Stimulated activated naive B cell treated with anti-CD40 and anti-IgM and Interleukin-4, amounts not matched to agents 10 μg/mL and 1 μg/mL and 100 μg/mL, for 72 hours (primary cell): ENCODE measurements at regions not wholly inside any gene's neighbourhood (a gene's known extent, or its start where the extent isn't known, plus 50 kb on each side); places are given as distances from the start of the nearest gene placed in this dataset.

ENCODE experiments used
- ATAC-seq, 2 donors: fragments of 150-1000 bp; cut with Tn5 transposase; replicated peaks; 2 replicates each; pipeline ENCODE4 v1.10.0; 2021; ENCODE audit warnings: moderate library complexity in 1 of 2
- DNase-seq: peaks from one replicate; pipeline ENCODE4 v3.0.0; 2021
- H3K27ac Mint-ChIP-seq: one replicate; pipeline ENCODE4 v1.8.0; 2022; ENCODE audit warnings: mild to moderate bottlenecking, mixed read lengths
- H3K27me3 Mint-ChIP-seq, 2 donors: one replicate each; pipeline ENCODE4 v1.8.0; 2022; ENCODE audit warnings: mixed read lengths in 2 of 2
- H3K36me3 Mint-ChIP-seq, 2 donors: one replicate each; pipeline ENCODE4 v1.8.0; 2022; ENCODE audit warnings: mixed read lengths in 2 of 2, mild to moderate bottlenecking in 1 of 2
- H3K4me1 Mint-ChIP-seq, 2 donors: one replicate each; pipeline ENCODE4 v1.8.0; 2022; ENCODE audit warnings: mixed read lengths in 2 of 2, mild to moderate bottlenecking in 1 of 2
- H3K4me3 Mint-ChIP-seq, 2 donors: one replicate each; pipeline ENCODE4 v1.8.0; 2022; ENCODE audit warnings: mild to moderate bottlenecking in 2 of 2, mixed read lengths in 2 of 2, moderate library complexity in 1 of 2
- H3K9me3 Mint-ChIP-seq, 2 donors: one replicate each; pipeline ENCODE4 v1.8.0; 2022; ENCODE audit warnings: mixed read lengths in 2 of 2, mild to moderate bottlenecking in 1 of 2

DNA sequence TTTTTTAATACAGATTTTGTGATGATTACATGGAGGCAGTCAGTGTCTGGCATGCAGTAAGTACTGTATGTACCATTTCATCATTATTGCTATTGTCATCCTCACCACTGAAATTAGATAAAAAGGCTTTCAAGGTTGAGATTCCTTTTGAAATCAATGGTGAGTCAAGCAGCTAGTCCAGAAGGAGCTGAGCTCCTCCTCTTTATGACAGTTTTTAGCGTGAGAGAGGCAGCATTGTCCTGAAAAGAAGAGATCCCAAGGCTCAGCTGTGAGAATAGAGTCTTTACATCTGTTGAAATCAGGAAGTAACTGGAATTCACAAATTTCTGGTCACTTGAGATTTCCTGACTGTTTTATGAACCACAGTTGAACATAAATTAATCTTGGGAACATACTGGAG is 161.9 kb downstream of the PAX1 start:
- H3K9me3 Mint-ChIP-seq = peaks cover 0 to 4% of the 10 kb centered on the region in 2 donors
- H3K4me1 Mint-ChIP-seq = no peaks in the 10 kb centered on the region
- H3K4me3 Mint-ChIP-seq = no peak overlapping the region
- H3K27me3 Mint-ChIP-seq = no peaks in the 10 kb centered on the region
- no peaks in the 10 kb centered on the region for H3K36me3 Mint-ChIP-seq
- ATAC-seq = no peak
- no peak for DNase-seq
- H3K27ac Mint-ChIP-seq = no peak overlapping the region

- DNase-seq (no peak), ATAC-seq (no peak)
- no peaks in the 10 kb centered on the region for H3K36me3 Mint-ChIP-seq
- peaks cover 9 to 13% of the 10 kb centered on the region in 2 donors for H3K9me3 Mint-ChIP-seq
- no peak overlapping the region for H3K4me3 Mint-ChIP-seq
- H3K27ac Mint-ChIP-seq = no peak overlapping the region
- no peaks in the 10 kb centered on the region for H3K27me3 Mint-ChIP-seq
- no peaks in the 10 kb centered on the region for H3K4me1 Mint-ChIP-seq
Measured at GRCh38 chr20:21862956-21863355, 157.5 kb downstream of the PAX1 start.

DNA sequence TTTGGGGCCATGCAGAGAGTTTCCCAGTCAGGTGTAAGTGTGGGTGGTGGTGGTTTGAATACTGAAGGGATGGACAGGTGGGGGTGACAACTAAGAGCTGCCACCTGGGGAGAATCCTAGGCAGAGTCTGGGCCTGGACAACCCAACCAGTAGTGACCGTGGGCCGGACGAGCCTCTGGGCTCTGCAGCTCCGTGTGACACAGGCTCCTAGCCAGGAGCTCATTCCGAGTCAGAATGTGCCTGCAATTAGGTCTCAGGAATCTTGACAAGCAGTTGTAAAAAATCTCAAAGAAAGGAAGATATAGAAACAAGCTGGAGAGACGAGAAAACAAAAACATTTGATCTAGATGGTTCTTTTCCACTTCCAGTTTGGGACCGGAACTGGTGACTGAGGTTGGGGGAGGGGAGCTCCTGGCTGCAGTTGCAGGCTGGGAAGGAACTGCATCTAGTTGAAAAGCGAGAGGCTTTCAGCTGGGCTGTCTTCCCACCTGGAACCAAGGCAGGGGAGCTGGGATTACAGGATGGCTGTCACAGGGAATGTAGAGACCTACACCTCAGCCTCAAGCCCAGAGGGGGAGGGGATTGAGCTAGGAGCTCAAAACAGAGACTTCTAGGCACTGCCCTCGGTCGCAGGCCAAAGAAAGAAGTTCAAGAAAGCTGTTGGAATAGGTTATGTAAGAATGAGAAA is 156.9 kb downstream of the PAX1 start:
- Mint-ChIP-seq H3K27me3 (no peaks in the 10 kb centered on the region), H3K27ac (no peak overlapping the region), H3K36me3 (no peaks in the 10 kb centered on the region), H3K9me3 (peaks cover 9 to 13% of the 10 kb centered on the region in 2 donors), H3K4me3 (no peak overlapping the region), H3K4me1 (no peaks in the 10 kb centered on the region)
- ATAC-seq = no peak
- no peak for DNase-seq

GRCh38 chr20:21840991-21841390 is 135.5 kb downstream of the PAX1 start:
- Mint-ChIP-seq H3K4me3 (no peak overlapping the region), H3K27ac (no peak overlapping the region), H3K4me1 (no peaks in the 10 kb centered on the region), H3K27me3 (no peaks in the 10 kb centered on the region), H3K9me3 (peaks cover 7 to 8% of the 10 kb centered on the region in 2 donors), H3K36me3 (no peaks in the 10 kb centered on the region)
- ATAC-seq (no peak), DNase-seq (no peak)

GRCh38 chr20:21839982-21840381 is 134.5 kb downstream of the PAX1 start:
- Mint-ChIP-seq H3K9me3 (peaks cover 6% of the 10 kb centered on the region in 2 donors), H3K36me3 (no peaks in the 10 kb centered on the region), H3K4me1 (no peaks in the 10 kb centered on the region), H3K4me3 (no peak overlapping the region), H3K27me3 (no peaks in the 10 kb centered on the region), H3K27ac (no peak overlapping the region)
- DNase-seq (no peak), ATAC-seq (no peak)

GRCh38 chr20:21836346-21836745 is 130.9 kb downstream of the PAX1 start:
- peaks cover 0 to 1% of the 10 kb centered on the region in 2 donors for H3K9me3 Mint-ChIP-seq
- DNase-seq (no peak), ATAC-seq (no peak)
- no peaks in the 10 kb centered on the region for H3K27me3 Mint-ChIP-seq
- no peaks in the 10 kb centered on the region for H3K4me1 Mint-ChIP-seq
- no peak overlapping the region for H3K4me3 Mint-ChIP-seq
- H3K27ac Mint-ChIP-seq = no peak overlapping the region
- H3K36me3 Mint-ChIP-seq = no peaks in the 10 kb centered on the region

- Mint-ChIP-seq H3K4me3 (no peak overlapping the region), H3K27ac (no peak overlapping the region), H3K27me3 (no peaks in the 10 kb centered on the region), H3K9me3 (no peaks in the 10 kb centered on the region), H3K4me1 (no peaks in the 10 kb centered on the region), H3K36me3 (no peaks in the 10 kb centered on the region)
- DNase-seq (no peak), ATAC-seq (no peak)
Measured at GRCh38 chr20:21835042-21835441, 129.6 kb downstream of the PAX1 start.

GRCh38 chr20:21832442-21833385 is 127.2 kb downstream of the PAX1 start:
- no peaks in the 10 kb centered on the region for H3K4me1 Mint-ChIP-seq
- no peaks in the 10 kb centered on the region for H3K36me3 Mint-ChIP-seq
- peaks cover 5% of the 10 kb centered on the region in 2 donors for H3K27me3 Mint-ChIP-seq
- ATAC-seq (no peak), DNase-seq (no peak)
- H3K9me3 Mint-ChIP-seq = no peaks in the 10 kb centered on the region
- H3K27ac Mint-ChIP-seq = no peak overlapping the region
- H3K4me3 Mint-ChIP-seq = no peak overlapping the region

GRCh38 chr20:21826976-21827375 is 121.5 kb downstream of the PAX1 start:
- Mint-ChIP-seq H3K4me1 (no peaks in the 10 kb centered on the region), H3K27ac (no peak overlapping the region), H3K4me3 (no peak overlapping the region), H3K27me3 (peaks cover 5 to 6% of the 10 kb centered on the region in 2 donors), H3K36me3 (no peaks in the 10 kb centered on the region), H3K9me3 (peaks cover 1 to 3% of the 10 kb centered on the region in 2 donors)
- ATAC-seq = no peak
- DNase-seq = no peak

DNA sequence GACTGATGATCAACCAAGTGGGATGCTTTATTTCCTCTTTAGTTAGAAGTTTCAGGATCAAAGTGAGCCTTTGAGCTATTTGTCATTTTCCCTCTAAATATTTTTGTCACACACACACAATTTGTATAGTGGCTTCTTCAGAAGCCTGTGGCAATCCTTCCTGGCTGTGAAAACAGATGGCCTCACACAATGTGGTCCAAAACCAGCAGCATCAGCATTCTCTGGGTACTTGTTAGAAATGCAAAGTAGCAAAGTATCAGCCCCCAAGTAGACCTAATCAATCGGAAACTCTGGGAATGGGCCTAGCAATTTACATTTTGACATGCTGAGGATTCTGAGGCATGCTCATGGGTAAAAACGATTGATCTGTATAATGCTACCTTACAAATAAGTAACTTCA is 115.9 kb downstream of the PAX1 start:
- no peak for ATAC-seq
- no peaks in the 10 kb centered on the region for H3K36me3 Mint-ChIP-seq
- H3K9me3 Mint-ChIP-seq = peaks cover 2 to 3% of the 10 kb centered on the region in 2 donors

GRCh38 chr20:21820688-21821087 is 115.2 kb downstream of the PAX1 start:
- H3K36me3 Mint-ChIP-seq = no peaks in the 10 kb centered on the region
- ATAC-seq (no peak), DNase-seq (no peak)
- peaks cover 3% of the 10 kb centered on the region in 2 donors for H3K9me3 Mint-ChIP-seq
- no peak overlapping the region for H3K4me3 Mint-ChIP-seq
- no peaks in the 10 kb centered on the region for H3K27me3 Mint-ChIP-seq
- H3K27ac Mint-ChIP-seq = no peak overlapping the region
- H3K4me1 Mint-ChIP-seq = no peaks in the 10 kb centered on the region

More for the DNA sequence above, 115.9 kb downstream of the PAX1 start:
- no peak for DNase-seq
- Mint-ChIP-seq H3K27me3 (no peaks in the 10 kb centered on the region), H3K27ac (no peak overlapping the region), H3K4me1 (no peaks in the 10 kb centered on the region), H3K4me3 (no peak overlapping the region)

DNA sequence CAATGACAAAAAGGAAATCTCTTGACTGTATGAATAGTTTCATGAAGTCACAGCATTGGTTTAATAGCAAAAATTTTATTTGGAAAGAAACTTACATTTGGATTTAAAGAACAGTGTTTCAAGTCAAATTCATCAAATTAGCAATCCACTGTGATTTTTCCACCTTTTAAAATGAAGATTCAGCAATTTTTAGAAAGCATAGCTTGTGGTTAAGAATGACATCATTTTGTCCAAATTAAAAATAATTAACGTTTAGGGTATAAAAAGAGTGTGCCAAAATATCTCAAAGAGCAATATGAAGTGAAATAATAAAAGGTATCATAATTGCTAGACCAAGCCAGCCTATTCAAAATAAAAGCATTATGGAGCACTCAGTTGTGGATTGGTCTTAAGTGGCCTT is 114.6 kb downstream of the PAX1 start:
- DNase-seq (no peak), ATAC-seq (no peak)
- Mint-ChIP-seq H3K27me3 (no peaks in the 10 kb centered on the region), H3K4me1 (no peaks in the 10 kb centered on the region), H3K27ac (no peak overlapping the region), H3K9me3 (peaks cover 3% of the 10 kb centered on the region in 2 donors), H3K36me3 (no peaks in the 10 kb centered on the region), H3K4me3 (no peak overlapping the region)

DNA sequence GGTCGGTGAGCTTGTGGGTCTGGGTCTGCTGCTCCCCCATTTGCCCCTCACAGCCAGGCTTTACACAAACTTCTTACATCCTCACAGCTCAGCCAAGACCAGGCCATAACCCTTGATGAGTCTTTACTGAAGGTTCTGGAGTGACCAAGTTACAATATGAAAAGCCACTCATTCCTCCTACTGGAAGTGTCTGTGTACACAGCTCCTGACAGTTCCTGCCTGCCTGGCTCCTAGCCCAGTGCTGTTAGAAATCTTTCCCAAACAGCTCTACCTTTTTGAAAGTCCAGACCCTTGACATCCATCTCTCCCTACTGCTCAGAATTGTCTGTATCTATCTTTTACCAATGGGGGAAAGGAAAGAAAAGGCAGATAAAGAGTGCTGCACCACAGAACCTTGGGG is 106.9 kb downstream of the PAX1 start:
- Mint-ChIP-seq H3K9me3 (peaks cover 3 to 6% of the 10 kb centered on the region in 2 donors), H3K36me3 (no peaks in the 10 kb centered on the region), H3K4me3 (no peak overlapping the region), H3K27me3 (peaks cover 6 to 19% of the 10 kb centered on the region in 2 donors), H3K27ac (no peak overlapping the region), H3K4me1 (peaks cover 0 to 5% of the 10 kb centered on the region in 2 donors)
- ATAC-seq (no peak), DNase-seq (no peak)

DNA sequence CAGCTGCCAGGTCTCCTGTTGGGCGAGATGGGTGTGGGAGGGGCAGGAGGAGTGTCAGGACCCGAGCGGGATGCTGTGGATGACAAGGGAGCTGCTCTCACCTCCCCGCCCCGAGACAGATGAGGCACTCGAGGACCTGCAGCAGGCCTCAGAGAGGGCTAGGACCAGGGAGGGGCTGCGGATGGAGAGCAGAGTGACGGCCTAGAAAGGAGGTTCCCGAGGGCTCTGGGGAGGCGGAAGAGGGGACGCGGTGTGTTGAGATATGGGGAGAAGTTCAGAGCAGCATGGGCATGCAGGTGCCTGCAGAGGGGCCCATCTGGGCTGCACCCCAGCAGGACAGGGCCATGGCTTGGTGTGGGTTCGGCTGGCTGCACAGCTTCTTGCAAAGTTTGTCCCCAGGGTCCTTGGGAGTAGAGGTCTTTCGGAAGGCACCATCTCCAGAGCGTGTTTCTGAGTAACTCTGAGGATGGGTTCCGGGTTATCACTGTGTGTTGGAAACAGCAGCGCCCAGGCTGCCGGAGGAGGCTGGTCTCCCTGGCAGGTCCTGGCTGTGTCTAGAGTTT is 104.6 kb downstream of the PAX1 start:
- H3K27me3 Mint-ChIP-seq = peaks cover 10 to 19% of the 10 kb centered on the region in 2 donors
- H3K36me3 Mint-ChIP-seq = no peaks in the 10 kb centered on the region
- ATAC-seq (no peak), DNase-seq (no peak)
- H3K27ac Mint-ChIP-seq = no peak overlapping the region
- H3K9me3 Mint-ChIP-seq = peaks cover 5 to 6% of the 10 kb centered on the region in 2 donors
- peaks cover 0 to 5% of the 10 kb centered on the region in 2 donors for H3K4me1 Mint-ChIP-seq
- no peak overlapping the region for H3K4me3 Mint-ChIP-seq
